NT2/D1 (cell line): ENCODE measurements at regions not wholly inside any gene's neighbourhood (a gene's known extent, or its start where the extent isn't known, plus 50 kb on each side); places are given as distances from the start of the nearest gene placed in this dataset.

Experiments
- SUZ12 ChIP-seq: IDR thresholded peaks from 2 replicates; pipeline ENCODE4 v1.6.1; 2011; ENCODE audit not compliant: insufficient read length, insufficient read depth; ENCODE audit errors: extremely low read depth
- YY1 ChIP-seq: IDR thresholded peaks from 2 replicates; pipeline ENCODE4 v1.6.1; 2011; ENCODE audit not compliant: insufficient read length, insufficient read depth

DNA sequence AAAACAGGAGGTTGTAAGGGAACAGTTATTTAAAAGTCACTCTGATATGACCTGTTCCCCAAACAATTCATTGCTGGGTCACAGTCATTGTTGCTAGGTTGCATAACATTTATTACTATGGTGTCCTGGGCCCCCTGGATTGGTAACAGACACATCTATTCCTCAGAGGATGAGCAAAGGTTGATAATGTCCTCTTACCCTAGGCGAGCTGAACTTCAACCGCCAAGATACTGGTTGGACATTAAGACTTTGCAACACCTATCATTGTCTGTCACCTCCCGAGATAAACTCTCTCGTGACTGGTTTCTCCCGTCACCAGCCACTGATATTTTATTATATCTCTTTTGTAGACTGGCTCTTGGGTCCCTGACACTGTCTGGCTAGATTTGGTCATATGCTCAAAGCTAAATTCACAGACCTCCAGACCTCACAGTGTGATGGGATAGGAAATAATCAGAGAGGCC lies 361.3 kb downstream of the ZNF521 start:
- TF ChIP-seq SUZ12 (no peak), YY1 (no peak)
